Subcutaneous abdominal adipose tissue (tissue), 5 donors: ENCODE measurements at regions not wholly inside any gene's neighbourhood (a gene's known extent, or its start where the extent isn't known, plus 50 kb on each side); places are given as distances from the start of the nearest gene placed in this dataset.

ENCODE experiments used
- H3K27ac ChIP-seq: one replicate; pipeline ENCODE4 v1.7.0; 2013; ENCODE audit warnings: low read depth, mild to moderate bottlenecking, inconsistent platforms, low read length, moderate library complexity
- H3K27me3 ChIP-seq, 5 donors: one replicate each; pipeline ENCODE4 v1.7.0; 2013; ENCODE audit warnings: low read length in 5 of 5, inconsistent platforms in 1 of 5; ENCODE audit not compliant: control insufficient read depth in 5 of 5, insufficient read depth in 4 of 5
- H3K36me3 ChIP-seq, 5 donors: one replicate each; pipeline ENCODE4 v1.7.0; 2013; ENCODE audit warnings: low read length in 5 of 5; ENCODE audit not compliant: control insufficient read depth in 5 of 5, insufficient read depth in 5 of 5
- H3K4me1 ChIP-seq, 5 donors: one replicate each; pipeline ENCODE4 v1.7.0; 2013; ENCODE audit warnings: low read length in 5 of 5, mild to moderate bottlenecking in 3 of 5, moderate library complexity in 1 of 5; ENCODE audit not compliant: control insufficient read depth in 5 of 5, insufficient read depth in 5 of 5
- H3K4me3 ChIP-seq, 5 donors: one replicate each; pipeline ENCODE4 v1.7.0; 2013; ENCODE audit warnings: low read length in 5 of 5, low read depth in 1 of 5
- H3K9ac ChIP-seq, 5 donors: one replicate each; pipeline ENCODE4 v1.7.0; 2013; ENCODE audit warnings: low read length in 5 of 5, mild to moderate bottlenecking in 4 of 5, moderate library complexity in 3 of 5
- H3K9me3 ChIP-seq, 5 donors: one replicate each; pipeline ENCODE4 v1.7.0; 2013; ENCODE audit warnings: low read length in 5 of 5; ENCODE audit not compliant: control insufficient read depth in 5 of 5
- donor health status: healthy.
- donor health status: healthy.
- donor health status: healthy.
- donor health status: healthy.
- donor health status: healthy.

DNA sequence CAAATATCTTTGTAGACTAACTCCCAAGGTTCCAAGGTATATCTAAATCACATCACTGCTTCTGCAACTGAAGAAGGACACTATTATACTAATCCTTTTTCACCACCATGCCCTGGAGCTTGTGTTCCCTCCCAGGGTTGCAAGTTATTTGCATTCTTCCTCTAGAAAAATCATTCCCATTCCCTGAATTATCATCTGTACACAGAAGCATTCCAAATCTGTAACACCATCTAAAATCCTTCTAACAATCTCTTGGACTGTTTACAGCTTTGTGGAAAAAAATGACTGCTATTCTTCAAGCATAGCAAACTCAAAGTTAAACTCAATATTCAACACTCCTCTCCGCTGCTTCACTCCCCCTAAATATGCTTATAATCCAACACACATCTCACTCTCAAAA, 1570.8 kb upstream of the ADGRL3 start:
- Histone ChIP-seq H3K4me1 (no peaks in the 10 kb centered on the region), H3K36me3 (no peaks in the 10 kb centered on the region), H3K27me3 (no peaks in the 10 kb centered on the region), H3K9me3 (peaks cover 0 to 4% (median 0%) of the 10 kb centered on the region in 5 donors), H3K9ac (no peak overlapping the region), H3K27ac (no peak overlapping the region), H3K4me3 (no peak overlapping the region)

DNA sequence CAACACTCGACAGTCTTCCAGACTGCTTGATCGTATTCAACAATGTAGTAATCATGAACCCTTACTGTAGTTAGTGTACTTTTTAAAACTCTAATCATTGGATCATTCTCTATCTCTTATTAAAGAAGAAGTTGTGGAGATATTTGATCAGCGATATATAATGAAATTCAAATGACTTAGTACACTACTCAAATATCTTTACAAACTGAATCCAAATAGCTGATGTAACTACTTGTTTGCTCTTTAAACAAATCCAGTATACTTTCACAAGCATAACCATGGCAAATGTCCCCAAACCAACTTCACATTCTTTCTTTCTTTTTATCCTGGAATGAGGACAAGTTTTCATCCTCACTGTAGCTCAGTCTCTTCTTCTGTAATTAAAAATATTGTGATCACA, 1569.9 kb upstream of the ADGRL3 start:
- Histone ChIP-seq H3K9me3 (peaks cover 0 to 4% (median 0%) of the 10 kb centered on the region in 5 donors), H3K9ac (no peak overlapping the region), H3K4me3 (no peak overlapping the region), H3K27ac (no peak overlapping the region), H3K27me3 (no peaks in the 10 kb centered on the region), H3K36me3 (no peaks in the 10 kb centered on the region), H3K4me1 (no peaks in the 10 kb centered on the region)

DNA sequence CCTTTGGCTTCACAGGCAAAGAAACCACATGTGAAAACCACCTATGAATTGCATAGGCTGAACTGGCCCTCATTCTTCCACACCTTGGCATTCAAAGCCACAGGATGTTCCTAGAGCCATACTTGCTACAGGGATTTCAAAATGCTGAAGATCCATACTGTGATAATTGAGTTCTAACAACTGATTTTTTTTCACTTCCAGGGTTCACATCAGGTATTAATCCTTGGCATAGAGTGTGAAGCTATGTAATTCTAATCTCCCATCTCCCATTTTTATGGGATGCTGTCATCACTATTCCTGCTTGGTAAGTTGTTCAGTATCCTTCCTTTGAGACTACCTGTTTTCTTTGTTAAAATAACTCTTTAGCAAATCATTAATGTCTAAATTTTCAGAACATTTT, 1569.2 kb upstream of the ADGRL3 start:
- no peaks in the 10 kb centered on the region for H3K4me1 ChIP-seq
- H3K9ac ChIP-seq, result no peak overlapping the region
- peaks cover 0 to 4% (median 0%) of the 10 kb centered on the region in 5 donors for H3K9me3 ChIP-seq
- H3K4me3 ChIP-seq, result no peak overlapping the region
- H3K27me3 ChIP-seq, result no peaks in the 10 kb centered on the region
- H3K27ac ChIP-seq, result no peak overlapping the region
- no peaks in the 10 kb centered on the region for H3K36me3 ChIP-seq

DNA sequence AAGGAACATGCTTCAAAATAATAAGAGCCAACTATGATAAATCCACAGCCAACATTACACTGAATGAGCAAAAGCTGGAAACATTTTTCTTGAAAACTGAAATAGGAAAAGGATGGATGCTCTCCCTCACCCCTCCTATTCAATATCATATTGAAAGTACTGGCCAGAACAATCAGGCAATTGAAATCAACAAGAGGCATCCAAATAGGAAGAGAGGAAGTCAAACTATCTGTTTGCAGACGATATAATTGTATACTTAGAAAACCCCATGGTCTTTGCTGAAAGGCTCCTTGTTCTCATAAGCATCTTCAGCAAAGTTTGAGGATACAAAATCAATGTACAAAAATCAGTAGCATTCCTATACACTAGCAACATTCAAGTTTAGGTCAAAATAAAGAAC, 1562.5 kb upstream of the ADGRL3 start:
- no peaks in the 10 kb centered on the region for H3K27me3 ChIP-seq
- H3K27ac ChIP-seq, result no peak overlapping the region
- no peak overlapping the region for H3K9ac ChIP-seq
- H3K4me3 ChIP-seq, result no peak overlapping the region
- H3K4me1 ChIP-seq, result no peaks in the 10 kb centered on the region
- H3K36me3 ChIP-seq, result no peaks in the 10 kb centered on the region
- H3K9me3 ChIP-seq, result peaks cover 0 to 4% (median 3%) of the 10 kb centered on the region in 5 donors

DNA sequence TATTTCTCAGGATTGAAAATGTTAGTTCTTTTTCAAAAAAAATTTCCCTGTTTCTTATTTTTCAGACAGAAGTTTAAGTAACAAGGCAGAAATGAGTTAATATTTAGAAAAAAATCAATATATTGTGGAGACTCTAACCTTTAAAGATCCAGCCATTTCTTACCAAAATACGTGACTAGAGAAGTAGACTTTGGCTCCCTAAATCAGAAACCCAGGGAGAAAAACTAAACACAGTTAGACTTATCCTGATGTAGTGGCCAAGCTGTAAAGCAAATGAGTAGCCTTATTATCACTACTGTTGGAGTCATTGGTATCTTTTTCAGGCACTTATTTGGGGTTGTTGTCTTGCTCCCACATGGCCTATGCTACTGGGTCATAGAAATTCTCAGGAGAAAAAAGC, 1556.4 kb upstream of the ADGRL3 start:
- Histone ChIP-seq H3K27ac (no peak overlapping the region), H3K9ac (no peak overlapping the region)

DNA sequence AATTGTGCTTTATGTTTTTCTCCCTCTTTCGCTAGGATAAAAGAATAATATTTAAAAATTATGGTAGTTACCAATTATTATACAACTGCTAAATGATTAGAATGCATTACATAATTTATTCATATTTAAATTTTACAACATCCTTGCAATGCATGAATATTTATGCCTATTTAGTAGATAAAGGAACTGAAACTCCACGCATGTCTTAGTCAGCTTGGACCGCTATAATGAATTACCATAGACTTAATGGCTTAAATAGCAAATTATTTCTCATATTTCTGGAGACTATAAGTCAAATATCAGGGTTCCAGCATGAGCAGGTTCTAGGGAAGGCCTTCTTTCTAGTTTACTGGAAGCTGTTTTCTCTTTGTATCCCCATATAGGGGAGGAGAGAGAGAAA, 1555.4 kb upstream of the ADGRL3 start:
- H3K36me3 ChIP-seq, result no peaks in the 10 kb centered on the region

More for the DNA sequence above, 1556.4 kb upstream of the ADGRL3 start:
- Histone ChIP-seq H3K4me3 (no peak overlapping the region), H3K4me1 (no peaks in the 10 kb centered on the region), H3K27me3 (no peaks in the 10 kb centered on the region), H3K9me3 (peaks cover 0 to 7% (median 0%) of the 10 kb centered on the region in 5 donors), H3K36me3 (no peaks in the 10 kb centered on the region)

DNA sequence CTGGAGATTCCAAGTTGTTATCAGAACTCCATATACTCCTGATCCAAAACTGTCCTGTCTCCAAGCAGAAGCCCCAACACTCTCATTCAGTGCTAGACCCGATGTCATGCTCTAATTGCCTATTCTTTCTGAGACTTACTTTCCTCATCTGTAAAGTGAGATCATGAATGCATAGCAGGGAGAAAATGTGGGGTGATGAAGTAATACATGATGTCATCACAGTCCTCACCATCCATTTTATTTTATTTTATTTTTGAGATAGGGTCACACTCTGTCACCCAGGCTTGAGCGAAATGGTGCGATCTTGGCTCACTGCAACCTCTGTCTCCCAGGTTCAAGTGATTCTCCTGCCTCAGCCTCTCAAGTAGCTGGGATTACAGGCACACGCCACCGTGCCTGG, 1554.0 kb upstream of the ADGRL3 start:
- no peak overlapping the region for H3K4me3 ChIP-seq

More for the DNA sequence above, 1555.4 kb upstream of the ADGRL3 start:
- no peaks in the 10 kb centered on the region for H3K27me3 ChIP-seq
- H3K9me3 ChIP-seq, result peaks cover 0 to 4% (median 0%) of the 10 kb centered on the region in 5 donors
- H3K27ac ChIP-seq, result no peak overlapping the region
- no peak overlapping the region for H3K9ac ChIP-seq
- H3K4me1 ChIP-seq, result no peaks in the 10 kb centered on the region
- no peak overlapping the region for H3K4me3 ChIP-seq

DNA sequence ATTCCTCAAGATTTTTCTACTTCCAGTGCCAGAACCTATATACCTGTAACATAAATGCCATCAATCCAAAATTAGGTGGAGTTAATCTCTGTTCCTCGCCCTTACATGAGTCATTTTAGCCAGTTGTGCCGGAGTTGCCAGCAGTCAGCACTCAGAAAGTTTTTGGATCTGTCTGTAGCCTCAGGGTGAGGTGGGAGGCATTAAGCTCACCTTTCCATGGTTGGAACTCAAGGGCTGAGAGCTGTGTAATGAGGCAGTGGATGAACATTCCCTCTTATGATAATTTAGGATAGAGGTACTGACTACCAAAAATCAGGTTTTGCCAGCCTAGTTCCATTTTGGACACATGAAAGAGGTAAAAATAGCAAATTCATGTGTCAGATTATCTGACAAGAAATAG, 1553.1 kb upstream of the ADGRL3 start:
- Histone ChIP-seq H3K9me3 (peaks cover 0 to 4% (median 0%) of the 10 kb centered on the region in 5 donors), H3K27me3 (no peaks in the 10 kb centered on the region), H3K4me1 (peaks cover 0 to 4% (median 0%) of the 10 kb centered on the region in 5 donors), H3K9ac (no peak overlapping the region), H3K36me3 (no peaks in the 10 kb centered on the region), H3K27ac (no peak overlapping the region), H3K4me3 (no peak overlapping the region)

More for the DNA sequence above, 1554.0 kb upstream of the ADGRL3 start:
- Histone ChIP-seq H3K9ac (no peak overlapping the region), H3K27ac (no peak overlapping the region), H3K27me3 (no peaks in the 10 kb centered on the region), H3K9me3 (peaks cover 0 to 4% (median 0%) of the 10 kb centered on the region in 5 donors), H3K36me3 (no peaks in the 10 kb centered on the region), H3K4me1 (no peaks in the 10 kb centered on the region)

DNA sequence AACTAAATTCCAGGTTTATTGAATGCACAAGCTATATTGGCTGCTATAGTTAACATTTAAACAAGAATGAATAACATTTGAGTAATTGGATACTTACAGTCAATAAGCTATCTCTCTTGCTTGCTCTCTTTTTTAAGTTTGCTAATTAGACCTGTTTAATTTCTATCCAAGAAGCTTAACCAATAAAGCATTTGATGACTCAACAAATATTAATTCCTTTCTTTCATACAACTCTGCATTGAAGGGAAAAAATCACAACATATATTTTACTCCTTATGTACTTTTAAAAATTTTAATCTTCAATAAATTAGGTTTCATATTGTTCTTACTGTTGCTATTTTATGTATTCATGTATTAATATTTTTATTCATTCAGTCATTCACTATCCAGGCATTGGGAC, 1552.6 kb upstream of the ADGRL3 start:
- H3K9ac ChIP-seq, result no peak overlapping the region
- no peaks in the 10 kb centered on the region for H3K27me3 ChIP-seq
- no peak overlapping the region for H3K27ac ChIP-seq
- peaks cover 0 to 4% (median 0%) of the 10 kb centered on the region in 5 donors for H3K4me1 ChIP-seq
- H3K9me3 ChIP-seq, result peaks cover 0 to 4% (median 0%) of the 10 kb centered on the region in 5 donors
- H3K36me3 ChIP-seq, result no peaks in the 10 kb centered on the region
- no peak overlapping the region for H3K4me3 ChIP-seq

DNA sequence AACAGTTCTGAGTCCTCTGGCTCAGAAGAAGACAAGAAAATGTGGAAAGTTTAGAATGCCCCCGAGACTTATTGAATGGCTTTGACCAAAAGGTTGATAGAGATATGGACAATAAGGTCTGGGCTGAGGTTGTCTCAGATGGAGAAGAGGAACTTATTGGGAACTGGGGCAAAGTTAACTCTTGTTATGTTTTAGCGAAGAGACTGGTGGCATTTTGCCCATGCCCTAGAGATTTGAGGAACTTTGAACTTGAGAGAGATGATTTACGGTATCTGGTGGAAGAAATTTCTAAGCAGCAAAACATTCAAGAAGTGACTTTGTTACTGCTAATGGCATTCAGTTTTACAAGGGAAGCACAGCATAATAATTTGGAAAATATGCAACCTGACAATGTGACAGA, 1549.3 kb upstream of the ADGRL3 start:
- Histone ChIP-seq H3K36me3 (no peaks in the 10 kb centered on the region), H3K4me3 (no peak overlapping the region), H3K9ac (no peak overlapping the region), H3K27ac (no peak overlapping the region), H3K9me3 (peaks cover 0 to 8% (median 0%) of the 10 kb centered on the region in 5 donors), H3K27me3 (no peaks in the 10 kb centered on the region), H3K4me1 (peaks cover 0 to 4% (median 0%) of the 10 kb centered on the region in 5 donors)

DNA sequence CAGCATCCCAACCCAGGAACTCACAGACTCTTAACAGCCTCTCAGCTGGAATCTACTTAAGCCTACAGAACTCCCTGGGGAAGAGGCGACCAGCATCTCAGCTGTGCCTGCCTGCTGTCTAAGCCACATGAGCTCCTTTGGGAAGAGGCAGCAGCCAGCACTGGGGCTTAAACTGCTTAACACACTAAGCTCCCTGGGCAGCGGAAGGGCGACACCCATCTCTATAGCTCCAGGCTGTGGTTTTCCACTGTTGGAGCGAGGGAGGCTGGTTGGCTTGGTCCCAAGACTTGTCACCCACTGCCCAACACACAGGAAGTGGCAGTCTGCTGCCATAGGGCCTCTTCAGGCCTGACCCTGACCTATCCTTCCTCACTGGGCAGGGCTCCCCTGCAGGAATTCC, 1544.1 kb upstream of the ADGRL3 start:
- Histone ChIP-seq H3K9ac (no peak overlapping the region), H3K4me1 (peaks cover 0 to 4% (median 0%) of the 10 kb centered on the region in 5 donors), H3K4me3 (no peak overlapping the region), H3K36me3 (no peaks in the 10 kb centered on the region), H3K9me3 (peaks cover 0 to 8% (median 2%) of the 10 kb centered on the region in 5 donors), H3K27ac (no peak overlapping the region), H3K27me3 (no peaks in the 10 kb centered on the region)
